Stimulated activated CD4-positive, alpha-beta T cell treated with anti-CD3 and anti-CD28 coated beads, TNF-alpha, amount 100 ng/mL, for 1 hour (primary cell): ENCODE measurements at regions not wholly inside any gene's neighbourhood (a gene's known extent, or its start where the extent isn't known, plus 50 kb on each side); places are given as distances from the start of the nearest gene placed in this dataset.
"Not testable (repeated sequence)": the region's sequence is repeated elsewhere in the genome, so short reads cannot be mapped to it uniquely, and the experiment has no call there.

Source experiments
- DNase-seq, 3 donors: peaks; one replicate each; pipeline ENCODE4 v3.0.0-alpha.2; 2020; ENCODE audit warnings: low read depth in 3 of 3, low spot score in 1 of 3

GRCh38 chr10:33009244-33010131 lies 51.5 kb upstream of the ITGB1 start:
- no peak for DNase-seq

- DNase-seq, result peak in 1 of 3 donors; percentile 45
Measured at GRCh38 chr10:33008499-33009243, 50.6 kb upstream of the ITGB1 start.

GRCh38 chr10:33007731-33008381 lies 49.8 kb upstream of the ITGB1 start:
- not testable (repeated sequence) for DNase-seq
